Thyroid gland (tissue), 4 donors: ENCODE measurements at regions not wholly inside any gene's neighbourhood (a gene's known extent, or its start where the extent isn't known, plus 50 kb on each side); places are given as distances from the start of the nearest gene placed in this dataset.
A peak's percentile ranks its signal among the peaks of the same experiment; 100 is the strongest.

ENCODE experiments used
- DNase-seq, 2 donors: peaks; one replicate each; pipeline ENCODE4 v3.0.0-alpha.2; 2019
- H3K27ac ChIP-seq, 3 donors: fragments of 200-600 bp; sonication (generic); 1 replicate in 2 of 3; 2 replicates in 1 of 3; pipeline ENCODE4 v1.5.1; 2016 to 2019; ENCODE audit warnings: mild to moderate bottlenecking in 1 of 3, moderate library complexity in 1 of 3
- H3K27me3 ChIP-seq: fragments of 200-600 bp; sonication (generic); one replicate; pipeline ENCODE4 v1.5.1; 2019
- H3K36me3 ChIP-seq, 2 donors: fragments of 200-600 bp; sonication (generic); one replicate each; pipeline ENCODE4 v1.5.1; 2016 to 2019
- H3K4me1 ChIP-seq, 2 donors: fragments of 200-600 bp; sonication (generic); one replicate each; pipeline ENCODE4 v1.5.1; 2017 to 2019
- H3K4me3 ChIP-seq, 3 donors: fragments of 200-600 bp; sonication (generic); replicated peaks in 1 of 3; 1 replicate in 2 of 3; 2 replicates in 1 of 3; pipeline ENCODE4 v1.5.1; 2016; ENCODE audit warnings: mild to moderate bottlenecking in 1 of 3
- H3K9me3 ChIP-seq: fragments of 200-600 bp; sonication (generic); one replicate; pipeline ENCODE4 v1.5.1; 2017
- CTCF ChIP-seq, 6 experiments: fragments of 200-600 bp in 3 of 6; fragments of 450-650 bp in 3 of 6; sonication (generic) in 3 of 6; IDR thresholded peaks; one replicate each; pipeline ENCODE4 v1.5.1; 2016 to 2019; ENCODE audit warnings: antibody characterized with exemption in 6 of 6, mild to moderate bottlenecking in 2 of 6, inconsistent platforms in 1 of 6, moderate library complexity in 1 of 6
- POLR2A ChIP-seq, 2 donors: fragments of 450-650 bp; IDR thresholded peaks; one replicate each; pipeline ENCODE4 v1.6.1; 2017; ENCODE audit warnings: antibody characterized with exemption in 2 of 2, mild to moderate bottlenecking in 2 of 2, moderate library complexity in 1 of 2
- WGBS, 2 donors: methylation state at CpG; one replicate each; pipeline ENCODE4 v1.1.5; 2017; 5-methylcytosine and 5-hydroxymethylcytosine counted together
- intact Hi-C: fragments of 100-400 bp; cut with DNase I; formaldehyde crosslinking; loops from one replicate; pipeline ENCODE4 v1.15.1; 2023

DNA sequence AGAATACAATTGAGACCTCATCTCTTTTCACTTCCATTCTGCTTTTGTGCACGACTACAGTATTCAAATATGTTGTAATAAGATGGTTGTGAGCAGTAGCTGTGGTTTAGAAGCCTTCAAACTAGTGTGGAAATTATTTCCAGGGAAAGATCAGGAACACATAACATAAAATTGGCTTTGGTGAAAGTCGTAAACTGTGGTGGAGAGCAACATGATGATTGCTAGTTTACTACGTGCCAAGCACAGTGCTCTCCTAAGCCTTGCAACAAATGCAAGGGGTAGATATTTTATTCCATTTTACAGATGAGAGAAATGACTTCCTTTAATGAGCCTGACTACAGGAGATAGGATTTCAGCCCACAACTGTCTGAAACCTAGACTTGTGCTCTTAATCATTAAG, 172.4 kb upstream of the LMNTD1 start:
- DNase-seq, result no peak
- H3K36me3 ChIP-seq, result no peaks in the 10 kb centered on the region
- no peak overlapping the region for H3K4me3 ChIP-seq
- H3K4me1 ChIP-seq, result no peaks in the 10 kb centered on the region
- no peaks in the 10 kb centered on the region for H3K9me3 ChIP-seq
- 74 to 86% methylated on average over 3 of the region's 3 CpGs for WGBS, 2 donors
- no peaks in the 10 kb centered on the region for H3K27me3 ChIP-seq
- TF ChIP-seq POLR2A (IDR thresholded peaks at IDR 0.05) (no peak), CTCF (IDR thresholded peaks at IDR 0.05) (no peak)
- intact Hi-C loops, result no loop called here
- no peak overlapping the region for H3K27ac ChIP-seq

GRCh38 chr12:25725931-25726330, 172.8 kb upstream of the LMNTD1 start:
- no peaks in the 10 kb centered on the region for H3K4me1 ChIP-seq
- intact Hi-C loops, result no loop called here
- no peak overlapping the region for H3K27ac ChIP-seq
- TF ChIP-seq CTCF (IDR thresholded peaks at IDR 0.05) (no peak), POLR2A (IDR thresholded peaks at IDR 0.05) (no peak)
- H3K27me3 ChIP-seq, result no peaks in the 10 kb centered on the region
- no peaks in the 10 kb centered on the region for H3K36me3 ChIP-seq
- no peaks in the 10 kb centered on the region for H3K9me3 ChIP-seq
- peak in 1 of 2 donors; percentile 13 for DNase-seq
- 30 to 32% methylated on average over 1 of the region's 1 CpG for WGBS, 2 donors
- no peak overlapping the region for H3K4me3 ChIP-seq

DNA sequence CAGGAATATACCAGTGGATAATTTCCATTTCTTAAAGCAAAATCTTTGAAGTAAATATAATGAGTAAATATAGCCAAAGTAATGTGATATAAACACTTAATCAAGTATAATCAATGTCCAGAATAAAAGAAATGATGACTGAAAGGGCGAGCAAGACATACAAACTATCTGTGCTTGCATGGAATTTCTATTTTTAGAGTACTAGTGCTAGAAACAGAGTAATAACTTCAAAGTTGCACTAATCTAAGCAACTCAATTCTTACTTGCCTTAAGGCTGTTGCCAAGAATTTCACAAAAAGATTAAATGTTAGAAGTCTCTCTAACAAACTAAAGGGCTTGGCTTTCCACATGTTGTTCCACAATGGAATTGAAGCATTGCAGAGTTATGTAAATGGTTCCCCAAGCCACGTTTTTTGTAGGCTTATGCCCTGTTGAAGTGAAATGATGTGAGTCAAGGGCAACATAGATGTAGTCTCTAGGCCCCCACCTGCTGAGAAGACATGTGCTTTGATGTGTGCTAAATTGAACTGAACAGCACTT, 175.0 kb upstream of the LMNTD1 start:
- Histone ChIP-seq H3K9me3 (no peaks in the 10 kb centered on the region), H3K27ac (no peak overlapping the region), H3K27me3 (no peaks in the 10 kb centered on the region), H3K4me3 (no peak overlapping the region), H3K36me3 (no peaks in the 10 kb centered on the region), H3K4me1 (no peaks in the 10 kb centered on the region)
- DNase-seq, result no peak
- TF ChIP-seq POLR2A (IDR thresholded peaks at IDR 0.05) (no peak), CTCF (IDR thresholded peaks at IDR 0.05) (no peak)
- 33 to 46% methylated on average over 2 of the region's 2 CpGs for WGBS, 2 donors
- intact Hi-C loops, result no loop called here

GRCh38 chr12:25730489-25731349, 177.6 kb upstream of the LMNTD1 start:
- intact Hi-C loops, result no loop called here
- H3K4me1 ChIP-seq, result no peaks in the 10 kb centered on the region
- WGBS, 2 donors, result 57 to 62% methylated on average over 5 of the region's 5 CpGs
- no peak overlapping the region for H3K4me3 ChIP-seq
- no peaks in the 10 kb centered on the region for H3K36me3 ChIP-seq
- DNase-seq, result no peak
- no peak overlapping the region for H3K27ac ChIP-seq
- H3K9me3 ChIP-seq, result no peaks in the 10 kb centered on the region
- H3K27me3 ChIP-seq, result no peaks in the 10 kb centered on the region
- TF ChIP-seq CTCF (IDR thresholded peaks at IDR 0.05) (no peak), POLR2A (IDR thresholded peaks at IDR 0.05) (no peak)

DNA sequence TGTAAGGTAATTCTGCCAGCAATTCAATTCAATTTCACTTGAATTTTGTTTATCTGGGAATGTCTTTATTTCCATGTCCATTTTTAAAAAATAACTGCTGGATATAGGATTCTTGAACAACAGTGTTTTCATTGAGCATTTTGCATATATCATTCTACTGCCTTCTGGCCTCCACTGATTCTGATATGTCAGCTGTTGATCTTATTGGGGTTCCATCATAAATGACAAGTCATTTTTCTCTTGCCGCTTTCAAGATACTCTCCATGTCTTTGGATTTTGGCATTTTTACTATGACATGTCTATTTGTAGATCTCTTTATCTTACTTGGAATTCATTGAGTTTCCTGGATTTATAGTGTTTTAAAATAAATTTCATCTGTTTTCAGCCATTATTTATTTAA, 180.5 kb upstream of the LMNTD1 start:
- TF ChIP-seq POLR2A (IDR thresholded peaks at IDR 0.05) (no peak), CTCF (IDR thresholded peaks at IDR 0.05) (no peak)
- no peaks in the 10 kb centered on the region for H3K27me3 ChIP-seq
- H3K36me3 ChIP-seq, result no peaks in the 10 kb centered on the region
- DNase-seq, result no peak
- no peaks in the 10 kb centered on the region for H3K4me1 ChIP-seq
- 95 to 100% methylated on average over 1 of the region's 1 CpG for WGBS, 2 donors
- no peak overlapping the region for H3K4me3 ChIP-seq
- intact Hi-C loops, result no loop called here
- H3K27ac ChIP-seq, result no peak overlapping the region
- no peaks in the 10 kb centered on the region for H3K9me3 ChIP-seq
